ENCODE measurements at regions not wholly inside any gene's neighbourhood (a gene's known extent, or its start where the extent isn't known, plus 50 kb on each side); places are given as distances from the start of the nearest gene placed in this dataset.

GRCh38 chr2:150938527-150938926 lies 323.1 kb downstream of the RBM43 start:
- CTCF ChIA-PET, result no interaction called here
- Histone ChIP-seq H3K36me3 (ENCODE audit: control insufficient read depth in 2 of 2, insufficient read depth in 1 of 2, low read length in 2 of 2) (no peaks in the 10 kb centered on the region), H3K4me1 (ENCODE audit: control insufficient read depth, insufficient read depth, low read length) (no peaks in the 10 kb centered on the region), H3K9me3 (ENCODE audit: control insufficient read depth, insufficient read depth, low read depth, low read length) (no peaks in the 10 kb centered on the region), H3K27ac (ENCODE audit: extremely low read depth, low read depth, low read length) (no peak overlapping the region), H3K4me3 (ENCODE audit: low read depth, low read length) (no peak overlapping the region)
- TF ChIP-seq SALL2 (tag by site-specific recombination; IDR thresholded peaks at IDR 0.05; ENCODE audit: borderline replicate concordance) (no peak), HOXD13 (CRISPR knock-in tag; IDR thresholded peaks at IDR 0.05; ENCODE audit: borderline replicate concordance) (no peak), ZBTB8A (tag by site-specific recombination; IDR thresholded peaks at IDR 0.05) (no peak), PRDM4 (tag by site-specific recombination; IDR thresholded peaks at IDR 0.05) (no peak), ZNF175 (tag by site-specific recombination; IDR thresholded peaks at IDR 0.05) (no peak), ZNF335 (tag by site-specific recombination; conservative IDR thresholded peaks at IDR 0.05) (no peak), ZSCAN18 (tag by site-specific recombination; IDR thresholded peaks at IDR 0.05) (no peak), ZNF174 (tag by site-specific recombination; IDR thresholded peaks at IDR 0.05) (no peak), GFI1B (tag by site-specific recombination; IDR thresholded peaks at IDR 0.05) (no peak), GLIS2 (tag by site-specific recombination; IDR thresholded peaks at IDR 0.05) (no peak), ZFP69B (tag by site-specific recombination; IDR thresholded peaks at IDR 0.05) (no peak), ZBTB10 (tag by site-specific recombination; IDR thresholded peaks at IDR 0.05) (no peak), ZNF610 (tag by site-specific recombination; IDR thresholded peaks at IDR 0.05; ENCODE audit: borderline replicate concordance) (no peak), ZNF629 (tag by site-specific recombination; IDR thresholded peaks at IDR 0.05) (no peak)
- POLR2A ChIA-PET, result no interaction called here

GRCh38 chr2:150937030-150937429 lies 324.6 kb downstream of the RBM43 start:
- ChIA-PET POLR2A (no interaction called here), CTCF (no interaction called here)
- no peak overlapping the region for H3K4me3 ChIP-seq (ENCODE audit: low read depth, low read length)
- no peaks in the 10 kb centered on the region for H3K4me1 ChIP-seq (ENCODE audit: control insufficient read depth, insufficient read depth, low read length)
- no peaks in the 10 kb centered on the region for H3K36me3 ChIP-seq (ENCODE audit: control insufficient read depth in 2 of 2, insufficient read depth in 1 of 2, low read length in 2 of 2)
- H3K27ac ChIP-seq (ENCODE audit: extremely low read depth, low read depth, low read length), result no peak overlapping the region
- no peaks in the 10 kb centered on the region for H3K9me3 ChIP-seq (ENCODE audit: control insufficient read depth, insufficient read depth, low read depth, low read length)
- TF ChIP-seq ZNF473 (tag by site-specific recombination; IDR thresholded peaks at IDR 0.05), result no peak
- TF ChIP-seq ZNF555 (tag by site-specific recombination; conservative IDR thresholded peaks at IDR 0.05), result no peak
- TF ChIP-seq ZNF184 (tag by site-specific recombination; IDR thresholded peaks at IDR 0.05), result no peak
- no peak for TF ChIP-seq GLIS1 (tag by site-specific recombination; IDR thresholded peaks at IDR 0.05)
- TF ChIP-seq ZNF639 (tag by site-specific recombination; IDR thresholded peaks at IDR 0.05), result no peak
- TF ChIP-seq ZNF449 (tag by site-specific recombination; IDR thresholded peaks at IDR 0.05), result no peak
- TF ChIP-seq ZNF16 (tag by site-specific recombination; IDR thresholded peaks at IDR 0.05; ENCODE audit: low read depth), result no peak
- TF ChIP-seq ZNF391 (tag by site-specific recombination; IDR thresholded peaks at IDR 0.05; ENCODE audit: borderline replicate concordance, low read depth), result no peak
- TF ChIP-seq EGR2 (tag by site-specific recombination; IDR thresholded peaks at IDR 0.05; ENCODE audit: low read depth), result no peak
- TF ChIP-seq ZSCAN16 (tag by site-specific recombination; IDR thresholded peaks at IDR 0.05), result no peak
- TF ChIP-seq ZNF707 (tag by site-specific recombination; IDR thresholded peaks at IDR 0.05), result no peak
- TF ChIP-seq ZNF426 (tag by site-specific recombination; IDR thresholded peaks at IDR 0.05), result no peak

All from HEK293 (cell line).